ENCODE measurements at regions not wholly inside any gene's neighbourhood (a gene's known extent, or its start where the extent isn't known, plus 50 kb on each side); places are given as distances from the start of the nearest gene placed in this dataset.

- TF ChIP-seq EZH2 (IDR thresholded peaks at IDR 0.05; ENCODE audit: insufficient read depth, poor library complexity, severe bottlenecking) (no peak), EZH2phosphoT487 (IDR thresholded peaks at IDR 0.05; ENCODE audit: insufficient read depth, low read depth) (no peak)
These were observed 418.8 kb downstream of the SHANK2 start for GRCh38 chr11:70833554-70833953.

Data from GM23248 (cell line).